ENCODE measurements at regions not wholly inside any gene's neighbourhood (a gene's known extent, or its start where the extent isn't known, plus 50 kb on each side); places are given as distances from the start of the nearest gene placed in this dataset.
A peak's percentile ranks its signal among the peaks of the same experiment; 100 is the strongest.

GRCh38 chr10:47088656-47089354 is 177.6 kb downstream of the PTPN20 start:
- ChIA-PET POLR2A (no interaction called here), CTCF (interaction anchor here (0.7 kb wide), 1 partner anchor 32 kb away, joined by 3 read pairs; no protein-coding TSS in a partner anchor)
- Histone ChIP-seq H3K4me3 (ENCODE audit: low read depth, low read length) (no peak overlapping the region), H3K4me1 (ENCODE audit: control insufficient read depth, insufficient read depth, low read length) (no peaks in the 10 kb centered on the region), H3K36me3 (ENCODE audit: control insufficient read depth in 2 of 2, insufficient read depth in 1 of 2, low read length in 2 of 2) (no peaks in the 10 kb centered on the region), H3K27ac (ENCODE audit: extremely low read depth, low read depth, low read length) (no peak overlapping the region), H3K9me3 (ENCODE audit: control insufficient read depth, insufficient read depth, low read depth, low read length) (no peaks in the 10 kb centered on the region)
- TF ChIP-seq ZNF391 (tag by site-specific recombination; IDR thresholded peaks at IDR 0.05; ENCODE audit: borderline replicate concordance, low read depth) (no peak), ZNF37A (tag by site-specific recombination; IDR thresholded peaks at IDR 0.05) (no peak), YY2 (tag by site-specific recombination; IDR thresholded peaks at IDR 0.05) (no peak), ZNF707 (tag by site-specific recombination; IDR thresholded peaks at IDR 0.05) (no peak), KLF7 (tag by site-specific recombination; IDR thresholded peaks at IDR 0.05; ENCODE audit: borderline replicate concordance) (no peak)
- TF ChIP-seq, protein P1, sequence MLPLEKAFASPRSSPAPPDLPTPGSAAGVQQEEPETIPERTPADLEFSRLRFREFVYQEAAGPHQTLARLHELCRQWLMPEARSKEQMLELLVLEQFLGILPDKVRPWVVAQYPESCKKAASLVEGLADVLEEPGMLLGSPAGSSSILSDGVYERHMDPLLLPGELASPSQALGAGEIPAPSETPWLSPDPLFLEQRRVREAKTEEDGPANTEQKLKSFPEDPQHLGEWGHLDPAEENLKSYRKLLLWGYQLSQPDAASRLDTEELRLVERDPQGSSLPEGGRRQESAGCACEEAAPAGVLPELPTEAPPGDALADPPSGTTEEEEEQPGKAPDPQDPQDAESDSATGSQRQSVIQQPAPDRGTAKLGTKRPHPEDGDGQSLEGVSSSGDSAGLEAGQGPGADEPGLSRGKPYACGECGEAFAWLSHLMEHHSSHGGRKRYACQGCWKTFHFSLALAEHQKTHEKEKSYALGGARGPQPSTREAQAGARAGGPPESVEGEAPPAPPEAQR (tag by site-specific recombination; IDR thresholded peaks at IDR 0.05), result no peak

DNA sequence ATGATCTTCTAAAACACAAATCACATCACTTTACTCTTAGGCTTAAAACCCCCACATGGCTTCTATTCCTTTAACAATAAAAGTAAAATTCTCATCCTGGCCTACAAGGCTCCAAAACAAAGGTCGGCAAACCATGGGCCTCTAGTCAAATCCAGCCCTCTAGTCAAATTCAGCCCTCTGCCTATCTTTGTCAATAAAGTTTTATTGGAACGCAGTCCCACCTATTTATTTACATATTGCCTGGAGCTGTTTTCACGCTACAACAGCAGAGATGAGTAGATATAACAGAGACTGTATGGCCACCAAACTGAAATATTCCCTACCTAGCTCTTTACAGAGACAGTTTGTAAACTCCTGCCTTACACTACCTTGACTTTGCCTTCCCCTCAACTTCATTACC is 178.8 kb downstream of the PTPN20 start:
- no peak for TF ChIP-seq ZFP69B (tag by site-specific recombination; IDR thresholded peaks at IDR 0.05)
- no peak for TF ChIP-seq SP2 (tag by site-specific recombination; IDR thresholded peaks at IDR 0.05)
- TF ChIP-seq, protein P2, sequence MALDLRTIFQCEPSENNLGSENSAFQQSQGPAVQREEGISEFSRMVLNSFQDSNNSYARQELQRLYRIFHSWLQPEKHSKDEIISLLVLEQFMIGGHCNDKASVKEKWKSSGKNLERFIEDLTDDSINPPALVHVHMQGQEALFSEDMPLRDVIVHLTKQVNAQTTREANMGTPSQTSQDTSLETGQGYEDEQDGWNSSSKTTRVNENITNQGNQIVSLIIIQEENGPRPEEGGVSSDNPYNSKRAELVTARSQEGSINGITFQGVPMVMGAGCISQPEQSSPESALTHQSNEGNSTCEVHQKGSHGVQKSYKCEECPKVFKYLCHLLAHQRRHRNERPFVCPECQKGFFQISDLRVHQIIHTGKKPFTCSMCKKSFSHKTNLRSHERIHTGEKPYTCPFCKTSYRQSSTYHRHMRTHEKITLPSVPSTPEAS (tag by site-specific recombination; IDR thresholded peaks at IDR 0.05), result no peak
- no peak for TF ChIP-seq ZNF501 (tag by site-specific recombination; IDR thresholded peaks at IDR 0.05)
- no peak for TF ChIP-seq ZBTB48 (tag by site-specific recombination; IDR thresholded peaks at IDR 0.05)
- Histone ChIP-seq H3K4me3 (ENCODE audit: low read depth, low read length) (no peak overlapping the region), H3K36me3 (ENCODE audit: control insufficient read depth in 2 of 2, insufficient read depth in 1 of 2, low read length in 2 of 2) (no peaks in the 10 kb centered on the region), H3K27ac (ENCODE audit: extremely low read depth, low read depth, low read length) (no peak overlapping the region), H3K4me1 (ENCODE audit: control insufficient read depth, insufficient read depth, low read length) (no peaks in the 10 kb centered on the region), H3K9me3 (ENCODE audit: control insufficient read depth, insufficient read depth, low read depth, low read length) (no peaks in the 10 kb centered on the region)
- CTCF ChIA-PET, result interaction anchor here (1.1 kb wide), 1 partner anchor 14 kb away, joined by 3 read pairs; no protein-coding TSS in a partner anchor
- POLR2A ChIA-PET, result no interaction called here

DNA sequence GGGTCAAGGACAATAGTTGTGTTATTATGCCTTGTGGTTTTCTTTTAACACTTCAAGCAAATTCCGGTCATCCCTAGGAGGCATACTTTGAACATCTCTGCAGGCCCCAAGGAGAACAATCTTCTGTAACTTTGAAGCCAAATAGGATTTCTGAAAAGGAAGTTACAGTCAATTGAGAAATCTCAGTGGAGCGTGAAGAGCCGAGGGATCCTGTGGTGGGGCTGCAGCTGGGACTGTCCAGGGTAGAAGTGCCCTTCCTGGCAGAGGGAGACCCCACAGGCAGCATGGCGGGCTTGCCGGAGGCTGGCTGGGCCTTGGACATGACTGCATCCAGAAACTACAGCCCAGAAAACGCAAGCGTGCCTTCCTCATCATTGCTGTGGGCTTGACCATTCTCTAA is 179.7 kb downstream of the PTPN20 start:
- H3K4me3 ChIP-seq (ENCODE audit: low read depth, low read length), result no peak overlapping the region
- H3K4me1 ChIP-seq (ENCODE audit: control insufficient read depth, insufficient read depth, low read length), result no peaks in the 10 kb centered on the region
- H3K9me3 ChIP-seq (ENCODE audit: control insufficient read depth, insufficient read depth, low read depth, low read length), result no peaks in the 10 kb centered on the region
- ChIA-PET POLR2A (no interaction called here), CTCF (interaction anchor here (1.1 kb wide), 1 partner anchor 13 kb away, joined by 3 read pairs; no protein-coding TSS in a partner anchor)
- TF ChIP-seq ZIC2 (tag by site-specific recombination; IDR thresholded peaks at IDR 0.05), result 0 out of 2 replicates have a peak, but pooled peaks have one; percentile 15
- no peak for TF ChIP-seq REPIN1 (tag by site-specific recombination; IDR thresholded peaks at IDR 0.05; ENCODE audit: low read depth)
- H3K27ac ChIP-seq (ENCODE audit: extremely low read depth, low read depth, low read length), result no peak overlapping the region
- H3K36me3 ChIP-seq (ENCODE audit: control insufficient read depth in 2 of 2, insufficient read depth in 1 of 2, low read length in 2 of 2), result no peaks in the 10 kb centered on the region

DNA sequence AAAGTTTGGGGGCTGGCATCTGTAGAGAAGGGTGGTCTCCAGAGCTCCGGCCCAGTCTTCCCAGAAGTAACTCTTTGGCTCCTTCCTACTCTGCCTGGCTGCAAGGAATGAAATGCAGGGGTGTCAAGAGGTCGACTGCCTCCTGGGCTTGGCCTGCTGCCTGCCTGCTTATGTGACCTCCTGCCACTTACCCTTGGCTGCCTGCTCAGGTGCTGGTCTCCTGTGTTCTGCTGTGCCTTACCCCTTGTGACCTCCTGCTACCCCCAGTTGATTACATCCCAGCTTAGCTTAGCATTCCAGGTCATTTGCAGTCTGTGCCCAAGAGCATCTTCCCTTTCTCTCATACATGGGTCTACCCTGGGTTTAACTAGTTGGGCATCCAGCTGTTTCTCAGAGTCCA is 180.2 kb downstream of the PTPN20 start:
- TF ChIP-seq ZNF521 (tag by site-specific recombination; IDR thresholded peaks at IDR 0.05) (no peak), INSM2 (tag by site-specific recombination; IDR thresholded peaks at IDR 0.05) (no peak), BCL11B (tag by site-specific recombination; IDR thresholded peaks at IDR 0.05; ENCODE audit: low read depth) (no peak), ZFP69B (tag by site-specific recombination; IDR thresholded peaks at IDR 0.05) (no peak), EGR2 (tag by site-specific recombination; IDR thresholded peaks at IDR 0.05; ENCODE audit: low read depth) (no peak), ZNF610 (tag by site-specific recombination; IDR thresholded peaks at IDR 0.05; ENCODE audit: borderline replicate concordance) (no peak), HOXA7 (CRISPR knock-in tag; IDR thresholded peaks at IDR 0.05; ENCODE audit: borderline replicate concordance) (no peak), ZNF792 (tag by site-specific recombination; IDR thresholded peaks at IDR 0.05) (no peak), ZNF645 (tag by site-specific recombination; IDR thresholded peaks at IDR 0.05) (no peak), KLF9 (tag by site-specific recombination; IDR thresholded peaks at IDR 0.05; ENCODE audit: low read depth) (no peak)
- H3K27ac ChIP-seq (ENCODE audit: extremely low read depth, low read depth, low read length), result no peak overlapping the region
- CTCF ChIA-PET, result no interaction called here
- H3K4me3 ChIP-seq (ENCODE audit: low read depth, low read length), result no peak overlapping the region
- POLR2A ChIA-PET, result no interaction called here
- no peaks in the 10 kb centered on the region for H3K9me3 ChIP-seq (ENCODE audit: control insufficient read depth, insufficient read depth, low read depth, low read length)
- no peaks in the 10 kb centered on the region for H3K4me1 ChIP-seq (ENCODE audit: control insufficient read depth, insufficient read depth, low read length)
- H3K36me3 ChIP-seq (ENCODE audit: control insufficient read depth in 2 of 2, insufficient read depth in 1 of 2, low read length in 2 of 2), result no peaks in the 10 kb centered on the region

All from HEK293 (cell line).